Muscle layer of colon (tissue), 2 donors: ENCODE measurements at regions not wholly inside any gene's neighbourhood (a gene's known extent, or its start where the extent isn't known, plus 50 kb on each side); places are given as distances from the start of the nearest gene placed in this dataset.
"Not testable (repeated sequence)": the region's sequence is repeated elsewhere in the genome, so short reads cannot be mapped to it uniquely, and the experiment has no call there.

Source experiments
- H3K27ac ChIP-seq: one replicate; pipeline ENCODE4 v1.7.0; 2013; ENCODE audit warnings: low read depth, mild to moderate bottlenecking, low read length, moderate library complexity
- H3K27me3 ChIP-seq, 2 donors: one replicate each; pipeline ENCODE4 v1.7.0; 2013; ENCODE audit warnings: low read length in 2 of 2, mild to moderate bottlenecking in 2 of 2; ENCODE audit not compliant: insufficient read depth in 2 of 2, control insufficient read depth in 1 of 2
- H3K36me3 ChIP-seq: one replicate; pipeline ENCODE4 v1.7.0; 2013; ENCODE audit warnings: mild to moderate bottlenecking, low read length; ENCODE audit not compliant: insufficient read depth
- H3K4me1 ChIP-seq: one replicate; pipeline ENCODE4 v1.7.0; 2013; ENCODE audit warnings: mild to moderate bottlenecking, low read length; ENCODE audit not compliant: insufficient read depth
- H3K4me3 ChIP-seq, 2 donors: one replicate each; pipeline ENCODE4 v1.7.0; 2013; ENCODE audit warnings: low read length in 2 of 2, low read depth in 1 of 2, mild to moderate bottlenecking in 1 of 2, moderate library complexity in 1 of 2
- H3K9ac ChIP-seq: one replicate; pipeline ENCODE4 v1.7.0; 2013; ENCODE audit warnings: low read length
- H3K9me3 ChIP-seq: one replicate; pipeline ENCODE4 v1.7.0; 2013; ENCODE audit warnings: mild to moderate bottlenecking, low read length
- donor health status: abdominal sarcoma.
- donor health status: Adenocarcinoma of cecum.

DNA sequence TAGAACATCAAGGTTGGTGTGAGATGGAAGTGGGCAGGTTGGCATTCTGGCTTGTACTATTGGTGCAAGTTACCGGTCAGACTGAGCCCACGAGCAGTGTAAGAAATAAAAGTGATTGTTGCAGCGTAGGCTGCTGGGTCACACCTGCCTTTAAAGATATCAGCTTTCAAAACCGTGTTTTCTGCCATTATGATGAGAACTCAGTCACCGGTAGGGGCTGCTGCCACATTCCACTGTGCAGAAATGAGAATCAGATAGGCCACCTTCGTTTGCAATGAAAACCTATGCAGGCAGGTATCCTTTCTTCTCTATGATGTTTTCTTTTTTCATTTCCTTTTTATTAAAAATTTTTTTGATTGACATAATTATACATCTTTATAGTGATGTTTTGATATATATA lies 168.5 kb downstream of the MYLK4 start:
- Histone ChIP-seq H3K27ac (no peak overlapping the region), H3K4me3 (no peak overlapping the region), H3K27me3 (no peaks in the 10 kb centered on the region), H3K4me1 (no peaks in the 10 kb centered on the region), H3K9ac (no peak overlapping the region), H3K9me3 (no peaks in the 10 kb centered on the region), H3K36me3 (no peaks in the 10 kb centered on the region)

DNA sequence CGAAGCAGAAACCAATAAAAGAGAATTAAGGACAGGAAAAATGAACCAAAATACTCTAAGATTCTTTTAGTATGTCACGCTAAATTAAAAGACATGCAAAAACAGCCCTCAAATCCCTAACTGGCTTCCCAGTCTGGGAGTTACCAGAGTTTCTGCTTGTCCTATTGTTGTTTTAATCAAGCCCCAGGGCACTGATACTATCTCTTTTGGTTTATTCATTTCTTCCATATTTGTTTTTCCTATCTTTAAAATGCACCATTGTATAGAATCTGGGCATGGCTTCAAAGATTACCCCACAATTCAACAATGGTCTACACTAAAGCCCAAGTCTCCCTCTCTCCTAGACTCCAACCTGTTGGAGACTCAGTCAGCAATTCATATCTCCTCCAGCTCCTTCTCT lies 169.1 kb downstream of the MYLK4 start:
- Histone ChIP-seq H3K4me1 (no peaks in the 10 kb centered on the region), H3K27me3 (no peaks in the 10 kb centered on the region), H3K27ac (no peak overlapping the region), H3K9me3 (no peaks in the 10 kb centered on the region), H3K36me3 (no peaks in the 10 kb centered on the region), H3K9ac (no peak overlapping the region), H3K4me3 (no peak overlapping the region)

DNA sequence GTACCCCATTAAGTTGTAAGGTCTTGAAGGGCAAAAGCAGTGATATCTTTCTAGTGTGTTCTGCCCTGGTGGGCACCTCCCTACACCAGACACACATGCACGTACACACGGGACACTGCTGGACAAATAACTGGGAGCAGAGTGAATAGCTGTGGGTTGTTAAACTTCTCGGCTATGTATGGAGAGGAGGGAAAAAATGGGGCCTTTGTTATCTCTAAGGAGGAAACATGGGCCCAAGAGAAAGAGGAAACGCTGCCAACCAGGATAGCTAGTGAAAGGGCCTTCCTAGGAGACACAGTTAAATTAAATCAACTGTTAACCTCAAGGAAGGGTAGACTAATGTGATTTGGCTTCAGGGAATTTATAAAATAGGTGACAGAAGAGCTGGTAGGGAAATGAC lies 169.7 kb downstream of the MYLK4 start:
- Histone ChIP-seq H3K9ac (no peak overlapping the region), H3K9me3 (no peaks in the 10 kb centered on the region), H3K36me3 (no peaks in the 10 kb centered on the region), H3K27me3 (no peaks in the 10 kb centered on the region), H3K27ac (no peak overlapping the region), H3K4me1 (no peaks in the 10 kb centered on the region), H3K4me3 (no peak overlapping the region)

DNA sequence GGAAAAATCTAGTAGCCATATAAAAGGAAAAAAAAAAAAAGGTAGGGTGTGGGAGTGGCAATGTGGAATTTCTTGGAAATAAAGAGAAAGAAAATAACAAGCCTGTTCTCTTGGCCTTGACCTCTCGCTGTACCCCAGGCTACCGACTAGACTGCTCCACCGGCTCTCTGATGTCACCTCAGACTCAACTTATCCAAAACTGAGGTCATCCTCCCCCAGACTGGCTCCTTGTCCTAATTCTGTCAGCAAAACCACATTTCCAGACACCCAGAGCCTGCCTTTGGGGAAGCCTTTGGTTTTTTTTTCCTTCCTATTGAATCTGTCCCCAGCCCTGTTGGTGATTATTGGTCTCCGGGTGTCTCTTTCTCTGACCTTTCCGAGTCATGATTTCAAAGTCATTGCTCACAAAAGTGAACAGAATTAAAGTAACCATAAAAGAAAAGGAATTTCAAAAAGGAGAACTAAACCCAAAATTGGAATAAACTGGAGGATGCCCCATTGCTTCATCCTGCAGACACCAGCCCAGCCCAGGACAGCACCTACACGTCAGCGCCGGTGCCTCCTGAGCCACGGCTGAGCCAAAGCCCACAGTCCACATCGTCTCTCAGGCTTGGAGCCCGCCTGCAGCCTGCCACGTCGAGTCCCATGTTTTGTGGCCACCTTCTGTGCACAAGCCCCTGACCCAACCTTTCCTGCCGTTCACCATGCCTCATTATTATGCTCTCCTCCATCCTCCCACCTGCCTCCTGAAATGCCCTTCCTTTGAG lies 170.7 kb downstream of the MYLK4 start:
- Histone ChIP-seq H3K4me1 (no peaks in the 10 kb centered on the region), H3K36me3 (no peaks in the 10 kb centered on the region), H3K27ac (no peak overlapping the region), H3K9ac (no peak overlapping the region), H3K9me3 (no peaks in the 10 kb centered on the region), H3K27me3 (no peaks in the 10 kb centered on the region), H3K4me3 (no peak overlapping the region)

DNA sequence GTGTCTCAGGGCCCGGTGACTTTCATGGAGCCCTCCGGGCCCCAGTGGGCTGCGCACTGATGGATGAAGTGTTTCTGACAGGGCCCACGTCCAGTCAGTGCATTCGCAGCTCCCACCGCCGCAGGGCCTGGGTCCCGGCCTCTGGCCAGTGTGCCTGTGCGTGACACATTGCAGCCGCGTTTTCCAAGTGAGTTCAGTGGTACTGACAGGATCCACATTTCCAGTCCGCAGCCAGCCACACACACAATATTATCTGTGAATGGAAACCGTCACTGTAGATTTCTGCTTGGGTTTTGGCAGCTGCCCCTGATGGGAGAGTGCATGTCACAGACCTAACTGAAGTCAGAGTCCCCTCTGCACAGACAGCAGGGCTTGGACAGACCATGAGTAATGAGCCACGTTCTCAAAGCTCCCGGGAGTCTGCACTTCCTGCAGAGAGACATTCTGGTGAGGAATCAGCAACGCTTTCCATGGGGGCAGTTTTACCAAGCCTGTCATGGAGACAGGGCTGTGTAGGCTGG lies 171.4 kb downstream of the MYLK4 start:
- Histone ChIP-seq H3K36me3 (no peaks in the 10 kb centered on the region), H3K9ac (no peak overlapping the region), H3K4me3 (no peak overlapping the region), H3K27me3 (no peaks in the 10 kb centered on the region), H3K27ac (no peak overlapping the region), H3K9me3 (no peaks in the 10 kb centered on the region), H3K4me1 (no peaks in the 10 kb centered on the region)

- H3K36me3 ChIP-seq = no peaks in the 10 kb centered on the region
- no peak overlapping the region for H3K27ac ChIP-seq
- no peaks in the 10 kb centered on the region for H3K9me3 ChIP-seq
- H3K4me3 ChIP-seq = no peak overlapping the region
- no peaks in the 10 kb centered on the region for H3K4me1 ChIP-seq
- H3K9ac ChIP-seq = no peak overlapping the region
- H3K27me3 ChIP-seq = no peaks in the 10 kb centered on the region
These were observed 172.0 kb downstream of the MYLK4 start for GRCh38 chr6:2578767-2579166.

- H3K4me3 ChIP-seq = no peak overlapping the region
- H3K4me1 ChIP-seq = no peaks in the 10 kb centered on the region
- no peak overlapping the region for H3K9ac ChIP-seq
- no peaks in the 10 kb centered on the region for H3K36me3 ChIP-seq
- no peaks in the 10 kb centered on the region for H3K9me3 ChIP-seq
- H3K27ac ChIP-seq = no peak overlapping the region
- no peaks in the 10 kb centered on the region for H3K27me3 ChIP-seq
These were observed 174.2 kb downstream of the MYLK4 start for GRCh38 chr6:2576499-2576898.

GRCh38 chr6:2575236-2575635 lies 175.5 kb downstream of the MYLK4 start:
- no peak overlapping the region for H3K4me3 ChIP-seq
- no peak overlapping the region for H3K27ac ChIP-seq
- H3K27me3 ChIP-seq = no peaks in the 10 kb centered on the region
- H3K36me3 ChIP-seq = no peaks in the 10 kb centered on the region
- H3K9me3 ChIP-seq = no peaks in the 10 kb centered on the region
- H3K9ac ChIP-seq = no peak overlapping the region
- no peaks in the 10 kb centered on the region for H3K4me1 ChIP-seq

DNA sequence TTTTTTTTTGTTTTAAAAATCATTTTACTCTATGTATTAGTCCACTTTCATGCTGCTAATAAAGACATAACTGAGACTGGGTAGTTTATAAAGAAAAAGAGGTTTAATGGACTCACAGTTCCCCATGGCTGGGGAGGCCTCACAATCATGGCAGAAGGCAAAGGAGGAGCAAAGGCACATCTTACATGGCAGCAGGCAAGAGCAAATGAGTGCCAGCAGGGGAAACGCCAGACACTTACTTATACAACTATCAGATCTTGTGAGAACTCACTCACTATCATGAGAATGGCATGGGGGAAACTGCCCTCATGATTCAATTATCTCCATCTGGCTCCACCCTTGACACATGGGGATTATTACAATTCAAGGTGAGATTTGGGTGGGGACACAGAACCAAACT lies 181.3 kb downstream of the MYLK4 start:
- H3K36me3 ChIP-seq, H3K9me3 ChIP-seq, H3K27ac ChIP-seq, H3K4me3 ChIP-seq, H3K27me3 ChIP-seq, H3K4me1 ChIP-seq, H3K9ac ChIP-seq: not testable (repeated sequence)

GRCh38 chr6:2566048-2566447 lies 184.7 kb downstream of the MYLK4 start:
- Histone ChIP-seq H3K27ac (no peak overlapping the region), H3K9me3 (no peaks in the 10 kb centered on the region), H3K9ac (no peak overlapping the region), H3K4me1 (no peaks in the 10 kb centered on the region), H3K4me3 (no peak overlapping the region), H3K27me3 (no peaks in the 10 kb centered on the region), H3K36me3 (no peaks in the 10 kb centered on the region)

- Histone ChIP-seq H3K9me3 (no peaks in the 10 kb centered on the region), H3K4me1 (no peaks in the 10 kb centered on the region), H3K4me3 (no peak overlapping the region), H3K27me3 (no peaks in the 10 kb centered on the region), H3K36me3 (no peaks in the 10 kb centered on the region), H3K27ac (no peak overlapping the region), H3K9ac (no peak overlapping the region)
These were observed 185.2 kb downstream of the MYLK4 start for GRCh38 chr6:2565499-2565898.

GRCh38 chr6:2563635-2564034 lies 187.1 kb downstream of the MYLK4 start:
- Histone ChIP-seq H3K27me3 (no peaks in the 10 kb centered on the region), H3K9ac (no peak overlapping the region), H3K27ac (no peak overlapping the region), H3K4me1 (no peaks in the 10 kb centered on the region), H3K9me3 (no peaks in the 10 kb centered on the region), H3K36me3 (no peaks in the 10 kb centered on the region), H3K4me3 (no peak overlapping the region)
